Fibroblast of the aortic adventitia (primary cell): ENCODE measurements at regions not wholly inside any gene's neighbourhood (a gene's known extent, or its start where the extent isn't known, plus 50 kb on each side); places are given as distances from the start of the nearest gene placed in this dataset.
"Not testable (repeated sequence)": the region's sequence is repeated elsewhere in the genome, so short reads cannot be mapped to it uniquely, and the experiment has no call there.

ENCODE experiments used
- DNase-seq: peaks from one replicate; pipeline ENCODE4 v3.0.0-alpha.2; 2010; ENCODE audit warnings: low read depth
- H3K4me3 ChIP-seq: 2 replicates; pipeline ENCODE4 v1.5.1; 2011; ENCODE audit warnings: low read depth, mild to moderate bottlenecking, control low read depth, low read length, moderate library complexity
- CTCF ChIP-seq: IDR thresholded peaks from 2 replicates; pipeline ENCODE4 v1.5.1; 2011; ENCODE audit warnings: mild to moderate bottlenecking, low read length, control low read depth, inconsistent platforms; ENCODE audit not compliant: insufficient read depth

GRCh38 chr6:134549854-134550253, 231.9 kb upstream of the SGK1 start:
- H3K4me3 ChIP-seq, result no peak overlapping the region
- peak; percentile 46 for DNase-seq
- no peak for TF ChIP-seq CTCF

- TF ChIP-seq CTCF, result no peak
- DNase-seq, result no peak
- H3K4me3 ChIP-seq, result no peak overlapping the region
Observed at GRCh38 chr6:134546962-134547645, 229.2 kb upstream of the SGK1 start.

- DNase-seq, result no peak
- no peak overlapping the region for H3K4me3 ChIP-seq
- no peak for TF ChIP-seq CTCF
Observed at GRCh38 chr6:134544737-134545136, 226.8 kb upstream of the SGK1 start.

- no peak for DNase-seq
- H3K4me3 ChIP-seq, result no peak overlapping the region
- no peak for TF ChIP-seq CTCF
Observed at GRCh38 chr6:134543128-134543527, 225.2 kb upstream of the SGK1 start.

- no peak overlapping the region for H3K4me3 ChIP-seq
- DNase-seq, result no peak
- no peak for TF ChIP-seq CTCF
Observed at GRCh38 chr6:134541001-134541400, 223.1 kb upstream of the SGK1 start.

GRCh38 chr6:134539865-134540323, 222.0 kb upstream of the SGK1 start:
- TF ChIP-seq CTCF, result no peak
- DNase-seq, result no peak
- H3K4me3 ChIP-seq, result no peak overlapping the region

- H3K4me3 ChIP-seq, DNase-seq: not testable (repeated sequence)
Observed at GRCh38 chr6:134537765-134538164, 219.9 kb upstream of the SGK1 start.
